IMR-90 (cell line): ENCODE measurements at regions not wholly inside any gene's neighbourhood (a gene's known extent, or its start where the extent isn't known, plus 50 kb on each side); places are given as distances from the start of the nearest gene placed in this dataset.

Experiments used
- ATAC-seq: fragments of 200-7000 bp; cut with Tn5 transposase; 2 replicates; pipeline ENCODE4 v1.9.1; 2020; ENCODE audit warnings: low read depth, mild to moderate bottlenecking, moderate library complexity
- BruUV-seq: library from RNA; stranded (reverse); fragments of 400-500 nt; replicated peaks from 2 replicates; lab custom pipeline; 2021; lab: Mats Ljungman, UMichigan
- CTCF ChIA-PET: fragments of 300-600 bp; formaldehyde crosslinking; extraction: SDS; loops from one replicate; lab custom pipeline; 2021; ENCODE audit warnings: antibody characterized with exemption; lab: Yijun Ruan, JAX
- POLR2A ChIA-PET: fragments of 300-600 bp; sonication (Branson Sonifier 250); formaldehyde crosslinking; loops from one replicate; lab custom pipeline; 2022; ENCODE audit warnings: antibody characterized with exemption; ENCODE audit not compliant: unreplicated experiment; lab: Charles Lee
- DNase-seq: peaks from one replicate; pipeline ENCODE4 v3.0.0; 2013
- H2AFZ ChIP-seq: replicated peaks from 2 replicates; pipeline ENCODE3; 2013; ENCODE audit warnings: low read length, mild to moderate bottlenecking; ENCODE audit not compliant: poor library complexity
- H2AK5ac ChIP-seq: 2 replicates; pipeline ENCODE4 v1.6.1; 2013; ENCODE audit warnings: low read depth, low read length, inconsistent platforms
- H2AK9ac ChIP-seq: replicated peaks from 2 replicates; pipeline ENCODE3; 2013; ENCODE audit warnings: mild to moderate bottlenecking, low read depth, low read length, moderate library complexity; ENCODE audit not compliant: poor library complexity
- H2BK120ac ChIP-seq: 2 replicates; pipeline ENCODE4 v1.6.1; 2013; ENCODE audit warnings: low read depth, low read length, inconsistent platforms
- H2BK15ac ChIP-seq: 3 replicates; pipeline ENCODE4 v1.6.1; 2013; ENCODE audit warnings: low read depth, low read length, inconsistent platforms
- H2BK20ac ChIP-seq: 2 replicates; pipeline ENCODE4 v1.6.1; 2013; ENCODE audit warnings: low read depth, mild to moderate bottlenecking, inconsistent platforms, low read length, moderate library complexity
- H2BK5ac ChIP-seq: 2 replicates; pipeline ENCODE4 v1.6.1; 2013; ENCODE audit warnings: mild to moderate bottlenecking, low read depth, low read length, inconsistent platforms; ENCODE audit not compliant: poor library complexity, severe bottlenecking
- H3K14ac ChIP-seq: replicated peaks from 2 replicates; pipeline ENCODE4 v1.6.1; 2013; ENCODE audit warnings: low read depth, low read length, inconsistent platforms
- H3K18ac ChIP-seq: 2 replicates; pipeline ENCODE4 v1.6.1; 2013; ENCODE audit warnings: low read depth, low read length, control low read depth
- H3K23ac ChIP-seq: 2 replicates; pipeline ENCODE4 v1.6.1; 2013; ENCODE audit warnings: low read depth, low read length, inconsistent platforms
- H3K27ac ChIP-seq: 2 replicates; pipeline ENCODE4 v1.5.1; 2013; ENCODE audit warnings: mild to moderate bottlenecking, control low read depth, low read length; ENCODE audit not compliant: insufficient read depth
- H3K27me3 ChIP-seq: 2 replicates; pipeline ENCODE4 v1.6.1; 2013; ENCODE audit warnings: low read length; ENCODE audit not compliant: control insufficient read depth, insufficient read depth
- H3K36me3 ChIP-seq: 2 replicates; pipeline ENCODE4 v1.6.1; 2013; ENCODE audit warnings: low read length, mixed read lengths; ENCODE audit not compliant: control insufficient read depth, insufficient read depth
- H3K4ac ChIP-seq: 2 replicates; pipeline ENCODE4 v1.6.1; 2013; ENCODE audit warnings: low read depth, low read length, inconsistent platforms
- H3K4me1 ChIP-seq: 2 replicates; pipeline ENCODE4 v1.6.1; 2013; ENCODE audit warnings: low read length, mixed read lengths; ENCODE audit not compliant: control insufficient read depth, insufficient read depth
- H3K4me2 ChIP-seq: 2 replicates; pipeline ENCODE4 v1.6.1; 2013; ENCODE audit warnings: low read depth, mild to moderate bottlenecking, control low read depth, low read length, moderate library complexity
- H3K4me3 ChIP-seq: 2 replicates; pipeline ENCODE4 v1.5.1; 2013; ENCODE audit warnings: low read depth, mild to moderate bottlenecking, control low read depth, low read length, moderate library complexity; ENCODE audit not compliant: insufficient read depth
- H3K56ac ChIP-seq: 2 replicates; pipeline ENCODE4 v1.6.1; 2013; ENCODE audit warnings: low read length, inconsistent platforms; ENCODE audit not compliant: insufficient read depth; ENCODE audit errors: extremely low read depth
- H3K79me1 ChIP-seq, 2 experiments: 2 replicates each; pipeline ENCODE4 v1.6.1; 2013; ENCODE audit warnings: low read length in 2 of 2, inconsistent platforms in 1 of 2, low read depth in 1 of 2
- H3K9ac ChIP-seq: 2 replicates; pipeline ENCODE4 v1.6.1; 2013; ENCODE audit warnings: low read depth, low read length, control low read depth
- H3K9me1 ChIP-seq: 2 replicates; pipeline ENCODE4 v1.6.1; 2013; ENCODE audit warnings: low read length, inconsistent platforms; ENCODE audit not compliant: insufficient read depth
- H3K9me3 ChIP-seq: 2 replicates; pipeline ENCODE4 v1.6.1; 2013; ENCODE audit warnings: low read length; ENCODE audit not compliant: control insufficient read depth, insufficient read depth
- H4K20me1 ChIP-seq: 2 replicates; pipeline ENCODE4 v1.6.1; 2013; ENCODE audit warnings: low read length, inconsistent platforms; ENCODE audit not compliant: insufficient read depth
- H4K5ac ChIP-seq: 2 replicates; pipeline ENCODE4 v1.6.1; 2013; ENCODE audit warnings: mild to moderate bottlenecking, low read depth, low read length, control low read depth
- H4K8ac ChIP-seq, 2 experiments: 2 replicates each; pipeline ENCODE4 v1.6.1; 2013; ENCODE audit warnings: low read depth in 2 of 2, low read length in 2 of 2, control low read depth in 1 of 2, inconsistent platforms in 1 of 2
- H4K91ac ChIP-seq: 2 replicates; pipeline ENCODE4 v1.6.1; 2013; ENCODE audit warnings: low read depth, low read length, inconsistent platforms; ENCODE audit not compliant: insufficient read depth
- BHLHE40 ChIP-seq: fragments of 150-350 bp; IDR thresholded peaks from 2 replicates; pipeline ENCODE4 v1.6.1; 2016; ENCODE audit warnings: mild to moderate bottlenecking, low read depth, low read length
- CHD1 ChIP-seq: IDR thresholded peaks from 2 replicates; pipeline ENCODE4 v1.6.1; 2012; ENCODE audit warnings: low read depth, low read length, improper control_type of control experiment
- MAFK ChIP-seq: IDR thresholded peaks from 2 replicates; pipeline ENCODE4 v1.6.1; 2012; ENCODE audit warnings: low read depth, low read length, improper control_type of control experiment
- MAZ ChIP-seq: IDR thresholded peaks from 2 replicates; pipeline ENCODE4 v1.6.1; 2012; ENCODE audit warnings: low read depth, mild to moderate bottlenecking, low read length, improper control_type of control experiment, moderate library complexity, borderline replicate concordance
- MXI1 ChIP-seq: IDR thresholded peaks from 2 replicates; pipeline ENCODE4 v1.6.1; 2012; ENCODE audit warnings: low read depth, mild to moderate bottlenecking, low read length, moderate library complexity, borderline replicate concordance
- POLR2A ChIP-seq: IDR thresholded peaks from 2 replicates; pipeline ENCODE4 v1.6.1; 2012; ENCODE audit warnings: mild to moderate bottlenecking, low read depth, low read length
- RFX5 ChIP-seq: IDR thresholded peaks from 2 replicates; pipeline ENCODE4 v1.8.0; 2012; ENCODE audit warnings: low read depth, mild to moderate bottlenecking, low read length, moderate library complexity
- SMC3 ChIP-seq: fragments of 150-350 bp; IDR thresholded peaks from 2 replicates; pipeline ENCODE4 v1.6.1; 2016; ENCODE audit warnings: low read depth, mild to moderate bottlenecking, antibody characterized with exemption, low read length, moderate library complexity
- WGBS, 2 experiments: methylation state at CpG; one replicate each; pipeline versions ENCODE4 v1.1.5 to v1.1.7; 2013; ENCODE audit warnings: missing lambda C conversion rate in 2 of 2; ENCODE audit not compliant: insufficient read length in 1 of 2; ENCODE audit errors: extremely low coverage in 2 of 2; 5-methylcytosine and 5-hydroxymethylcytosine counted together
- dilution Hi-C: fragments of 300-500 bp; cut with HindIII; formaldehyde crosslinking; loops from one replicate; pipeline ENCODE4 v1.14.3; 2018; ENCODE audit warnings: low sequenced_read_pairs; ENCODE audit not compliant: unreplicated experiment
- in situ Hi-C: fragments of 300-500 bp; cut with MboI; formaldehyde crosslinking; loops from 3 replicates; pipeline ENCODE4 v1.14.3; 2019; ENCODE audit warnings: low sequenced_read_pairs, inconsistent platforms, mixed read lengths
- intact Hi-C: fragments of 100-400 bp; cut with micrococcal nuclease; formaldehyde crosslinking; loops from 2 replicates; pipeline ENCODE4 v1.10.0; 2022
- TF ChIP-seq, protein P1 (sequence below): fragments of 150-350 bp; IDR thresholded peaks from 2 replicates; pipeline ENCODE4 v1.6.1; 2017; ENCODE audit warnings: mild to moderate bottlenecking, antibody characterized with exemption, low read length, low read depth
- TF ChIP-seq, protein P2 (sequence below): fragments of 150-350 bp; IDR thresholded peaks from 2 replicates; pipeline ENCODE4 v1.6.1; 2016; ENCODE audit warnings: low read depth, mild to moderate bottlenecking, low read length, moderate library complexity, borderline replicate concordance

GRCh38 chr5:56525113-56525512 is 290.2 kb upstream of the MAP3K1 start:
- Histone ChIP-seq H2BK120ac (no peak overlapping the region), H3K4ac (no peak overlapping the region), H4K5ac (no peak overlapping the region), H4K20me1 (no peaks in the 10 kb centered on the region), H4K91ac (no peak overlapping the region), H3K18ac (no peak overlapping the region), H3K36me3 (no peaks in the 10 kb centered on the region), H2BK15ac (no peak overlapping the region), H3K27ac (no peak overlapping the region), H3K4me2 (no peak overlapping the region), H3K9me1 (no peaks in the 10 kb centered on the region), H2AK9ac (no peak overlapping the region), H3K23ac (no peak overlapping the region), H3K79me1 (no peaks in the 10 kb centered on the region), H2AFZ (no peak overlapping the region), H3K4me3 (no peak overlapping the region), H3K9ac (no peak overlapping the region), H2AK5ac (no peak overlapping the region), H3K9me3 (no peaks in the 10 kb centered on the region), H4K8ac (no peak overlapping the region), H2BK5ac (no peak overlapping the region), H3K27me3 (no peaks in the 10 kb centered on the region), H3K14ac (no peak overlapping the region), H3K56ac (no peak overlapping the region), H2BK20ac (no peak overlapping the region), H3K4me1 (peaks cover 2% of the 10 kb centered on the region; the same call in 1 of the 2 replicates)
- POLR2A ChIA-PET, result no interaction called here
- in situ Hi-C loops, result no loop called here
- CTCF ChIA-PET, result no interaction called here
- WGBS, 2 experiments, result no CpG with 5 or more reads among the region's 3 CpGs
- DNase-seq (peak; percentile 56), ATAC-seq (no peak)
- no TSS peak for BruUV-seq
- TF ChIP-seq, protein P1, sequence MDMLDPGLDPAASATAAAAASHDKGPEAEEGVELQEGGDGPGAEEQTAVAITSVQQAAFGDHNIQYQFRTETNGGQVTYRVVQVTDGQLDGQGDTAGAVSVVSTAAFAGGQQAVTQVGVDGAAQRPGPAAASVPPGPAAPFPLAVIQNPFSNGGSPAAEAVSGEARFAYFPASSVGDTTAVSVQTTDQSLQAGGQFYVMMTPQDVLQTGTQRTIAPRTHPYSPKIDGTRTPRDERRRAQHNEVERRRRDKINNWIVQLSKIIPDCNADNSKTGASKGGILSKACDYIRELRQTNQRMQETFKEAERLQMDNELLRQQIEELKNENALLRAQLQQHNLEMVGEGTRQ, result no peak
- no peak for TF ChIP-seq BHLHE40
- TF ChIP-seq CHD1, result no peak
- TF ChIP-seq MAZ, result no peak
- TF ChIP-seq, protein P2, sequence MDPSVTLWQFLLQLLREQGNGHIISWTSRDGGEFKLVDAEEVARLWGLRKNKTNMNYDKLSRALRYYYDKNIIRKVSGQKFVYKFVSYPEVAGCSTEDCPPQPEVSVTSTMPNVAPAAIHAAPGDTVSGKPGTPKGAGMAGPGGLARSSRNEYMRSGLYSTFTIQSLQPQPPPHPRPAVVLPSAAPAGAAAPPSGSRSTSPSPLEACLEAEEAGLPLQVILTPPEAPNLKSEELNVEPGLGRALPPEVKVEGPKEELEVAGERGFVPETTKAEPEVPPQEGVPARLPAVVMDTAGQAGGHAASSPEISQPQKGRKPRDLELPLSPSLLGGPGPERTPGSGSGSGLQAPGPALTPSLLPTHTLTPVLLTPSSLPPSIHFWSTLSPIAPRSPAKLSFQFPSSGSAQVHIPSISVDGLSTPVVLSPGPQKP, result no peak
- TF ChIP-seq SMC3, result no peak
- TF ChIP-seq MAFK, result no peak
- no peak for TF ChIP-seq POLR2A
- TF ChIP-seq MXI1, result no peak
- no peak for TF ChIP-seq RFX5
- dilution Hi-C loops, result no loop called here
- intact Hi-C loops, result no loop called here
